H1 (cell line): ENCODE measurements at regions not wholly inside any gene's neighbourhood (a gene's known extent, or its start where the extent isn't known, plus 50 kb on each side); places are given as distances from the start of the nearest gene placed in this dataset.

Experiments
- CTCF ChIA-PET: fragments of 300-600 bp; sonication (Branson Sonifier 250); formaldehyde crosslinking; loops from one replicate; lab custom pipeline; 2021; ENCODE audit not compliant: partially characterized antibody; lab: Charles Lee
- POLR2A ChIA-PET: fragments of 300-600 bp; sonication (Branson Sonifier 250); formaldehyde crosslinking; loops from one replicate; lab custom pipeline; 2021; ENCODE audit warnings: inconsistent platforms; ENCODE audit not compliant: partially characterized antibody; lab: Charles Lee
- DNase-seq, 2 experiments: peaks; one replicate each; pipeline versions ENCODE4 v3.0.0 to v3.0.0-alpha.2; 2010 to 2022; ENCODE audit warnings: low spot score in 2 of 2, low read depth in 1 of 2, mixed read lengths in 1 of 2
- FAIRE-seq: peaks from 2 replicates; lab custom pipeline; 2011; peaks lifted over from hg19 to GRCh38; lab: Jason Lieb, UNC
- H2AFZ ChIP-seq: 2 replicates; pipeline ENCODE4 v1.8.1; 2012; ENCODE audit warnings: low read length, inconsistent platforms
- H2AK5ac ChIP-seq: 2 replicates; pipeline ENCODE4 v1.6.1; 2013; ENCODE audit warnings: low read depth, low read length
- H2BK120ac ChIP-seq: replicated peaks from 2 replicates; pipeline ENCODE3; 2013; ENCODE audit warnings: low read depth, low read length, inconsistent platforms
- H2BK12ac ChIP-seq: 2 replicates; pipeline ENCODE4 v1.6.1; 2013; ENCODE audit warnings: low read depth, low read length
- H2BK15ac ChIP-seq: 2 replicates; pipeline ENCODE4 v1.6.1; 2013; ENCODE audit warnings: low read length
- H2BK20ac ChIP-seq: 2 replicates; pipeline ENCODE4 v1.6.1; 2013; ENCODE audit warnings: low read length
- H2BK5ac ChIP-seq: 2 replicates; pipeline ENCODE4 v1.6.1; 2013; ENCODE audit warnings: low read depth, low read length
- H3K14ac ChIP-seq: 2 replicates; pipeline ENCODE4 v1.6.1; 2013; ENCODE audit warnings: inconsistent platforms; ENCODE audit not compliant: insufficient read length
- H3K18ac ChIP-seq: 2 replicates; pipeline ENCODE4 v1.6.1; 2013; ENCODE audit warnings: low read length; ENCODE audit errors: extremely low read depth
- H3K23ac ChIP-seq: 2 replicates; pipeline ENCODE4 v1.6.1; 2013; ENCODE audit warnings: inconsistent platforms; ENCODE audit not compliant: insufficient read length
- H3K23me2 ChIP-seq: 2 replicates; pipeline ENCODE4 v1.6.1; 2013; ENCODE audit warnings: low read depth, low read length
- H3K27ac ChIP-seq: 2 replicates; pipeline ENCODE4 v1.6.1; 2011; ENCODE audit warnings: low read depth, low read length, inconsistent platforms
- H3K27me3 ChIP-seq, 4 experiments: replicated peaks in 1 of 4; 1 replicate in 1 of 4; 2 replicates in 3 of 4; pipeline versions ENCODE4 v1.6.1 to v1.8.1; 2011 to 2013; ENCODE audit warnings: low read length in 3 of 4, mild to moderate bottlenecking in 3 of 4, inconsistent platforms in 2 of 4, mixed read lengths in 2 of 4, moderate library complexity in 1 of 4; ENCODE audit not compliant: control insufficient read depth in 3 of 4, insufficient read depth in 3 of 4; ENCODE audit errors: extremely low read depth in 1 of 4
- H3K36me3 ChIP-seq, 4 experiments: 2 replicates each; pipeline versions ENCODE4 v1.6.1 to v1.8.1; 2011 to 2013; ENCODE audit warnings: mild to moderate bottlenecking in 4 of 4, low read length in 3 of 4, moderate library complexity in 2 of 4, control low read depth in 1 of 4, inconsistent platforms in 1 of 4; ENCODE audit not compliant: insufficient read depth in 4 of 4, control insufficient read depth in 2 of 4
- H3K4ac ChIP-seq: replicated peaks from 2 replicates; pipeline ENCODE3; 2013; ENCODE audit warnings: low read length, low read depth, mixed read lengths, inconsistent platforms; ENCODE audit not compliant: insufficient read length
- H3K4me1 ChIP-seq, 4 experiments: replicated peaks in 1 of 4; 1 replicate in 1 of 4; 2 replicates in 3 of 4; pipeline versions ENCODE4 v1.6.1 to v1.8.1; 2011 to 2013; ENCODE audit warnings: low read length in 3 of 4, inconsistent platforms in 2 of 4, mixed read lengths in 1 of 4; ENCODE audit not compliant: insufficient read depth in 4 of 4, control insufficient read depth in 3 of 4
- H3K4me2 ChIP-seq, 2 experiments: 2 replicates each; pipeline versions ENCODE4 v1.6.1 to v1.8.1; 2011 to 2013; ENCODE audit warnings: low read depth in 2 of 2, low read length in 2 of 2, control low read depth in 1 of 2, inconsistent platforms in 1 of 2, mild to moderate bottlenecking in 1 of 2; ENCODE audit not compliant: insufficient read depth in 1 of 2
- H3K4me3 ChIP-seq, 4 experiments: fragments of 200-600, 300-600 bp in 1 of 4; sonication (generic), shearing (Covaris generic), sonication (Bioruptor Twin) in 1 of 4; 2 replicates each; pipeline versions ENCODE4 v1.5.1 to v1.8.1; 2011 to 2016; ENCODE audit warnings: low read length in 4 of 4, low read depth in 3 of 4, control low read depth in 2 of 4, inconsistent platforms in 2 of 4, mild to moderate bottlenecking in 2 of 4, mixed read lengths in 1 of 4, moderate library complexity in 1 of 4; ENCODE audit not compliant: insufficient read depth in 2 of 4; ENCODE audit errors: extremely low read depth in 1 of 4
- H3K56ac ChIP-seq: replicated peaks from 2 replicates; pipeline ENCODE3; 2013; ENCODE audit warnings: low read depth, mild to moderate bottlenecking, mixed read lengths, low read length, inconsistent platforms; ENCODE audit not compliant: insufficient read length
- H3K79me1 ChIP-seq: 2 replicates; pipeline ENCODE4 v1.6.1; 2013; ENCODE audit warnings: low read depth, low read length, control low read depth
- H3K79me2 ChIP-seq, 2 experiments: 2 replicates each; pipeline versions ENCODE4 v1.6.1 to v1.8.1; 2012 to 2013; ENCODE audit warnings: low read length in 2 of 2, mild to moderate bottlenecking in 2 of 2, inconsistent platforms in 1 of 2; ENCODE audit not compliant: insufficient read depth in 2 of 2, control insufficient read depth in 1 of 2
- H3K9ac ChIP-seq, 4 experiments: replicated peaks in 1 of 4; 1 replicate in 1 of 4; 2 replicates in 3 of 4; pipeline versions ENCODE4 v1.6.1 to v1.8.1; 2011 to 2013; ENCODE audit warnings: low read depth in 3 of 4, low read length in 3 of 4, control low read depth in 2 of 4, mild to moderate bottlenecking in 2 of 4, moderate library complexity in 2 of 4, inconsistent platforms in 1 of 4; ENCODE audit errors: extremely low read depth in 1 of 4
- H3K9me3 ChIP-seq, 2 experiments: 2 replicates each; pipeline versions ENCODE4 v1.6.1 to v1.8.1; 2012 to 2013; ENCODE audit warnings: mild to moderate bottlenecking in 2 of 2, moderate library complexity in 2 of 2, control low read depth in 1 of 2, inconsistent platforms in 1 of 2, low read depth in 1 of 2, low read length in 1 of 2, mixed read lengths in 1 of 2; ENCODE audit not compliant: insufficient read depth in 2 of 2
- H4K20me1 ChIP-seq, 2 experiments: replicated peaks in 1 of 2; 2 replicates each; pipeline versions ENCODE3 to v1.8.1; 2011 to 2013; ENCODE audit warnings: inconsistent platforms in 2 of 2, low read length in 2 of 2, mild to moderate bottlenecking in 1 of 2; ENCODE audit not compliant: insufficient read depth in 2 of 2, control insufficient read depth in 1 of 2
- H4K5ac ChIP-seq: 2 replicates; pipeline ENCODE4 v1.6.1; 2013; ENCODE audit warnings: low read length, low read depth, mixed read lengths, inconsistent platforms; ENCODE audit not compliant: insufficient read length
- H4K8ac ChIP-seq: 2 replicates; pipeline ENCODE4 v1.8.0; 2013; ENCODE audit warnings: mild to moderate bottlenecking, moderate library complexity, low read length, inconsistent platforms; ENCODE audit not compliant: insufficient read depth; ENCODE audit errors: extremely low read depth
- H4K91ac ChIP-seq: replicated peaks from 2 replicates; pipeline ENCODE3; 2013; ENCODE audit warnings: low read length, mixed read lengths, inconsistent platforms; ENCODE audit not compliant: insufficient read length
- CBX8 ChIP-seq: fragments of 300-800, 300-1000 bp; sonication (generic); IDR thresholded peaks from 2 replicates; pipeline ENCODE4 v1.7.1; 2016; ENCODE audit warnings: low read depth, low read length, borderline replicate concordance
- EGR1 ChIP-seq: IDR thresholded peaks from 2 replicates; pipeline ENCODE4 v1.6.1; 2011; ENCODE audit warnings: low read depth, low read length, borderline replicate concordance
- GTF2F1 ChIP-seq: IDR thresholded peaks from 2 replicates; pipeline ENCODE4 v1.6.1; 2012; ENCODE audit warnings: low read depth, low read length, improper control_type of control experiment, borderline replicate concordance
- KDM4A ChIP-seq: IDR thresholded peaks from one replicate; pipeline ENCODE4 v1.7.1; 2012; ENCODE audit warnings: low read depth, mild to moderate bottlenecking, moderate library complexity, low read length, inconsistent platforms; ENCODE audit not compliant: severe bottlenecking
- KDM5A ChIP-seq: fragments of 200-600 bp; IDR thresholded peaks from 2 replicates; pipeline ENCODE4 v1.7.1; 2012; ENCODE audit warnings: mild to moderate bottlenecking, low read length, inconsistent platforms, mixed read lengths
- POLR2A ChIP-seq, 2 experiments: IDR thresholded peaks; 1 replicate in 1 of 2; 2 replicates in 1 of 2; pipeline ENCODE4 v1.6.1; 2011; ENCODE audit warnings: low read depth in 2 of 2, low read length in 2 of 2, mild to moderate bottlenecking in 2 of 2; ENCODE audit errors: control extremely low read depth in 1 of 2
- SRF ChIP-seq: IDR thresholded peaks from 2 replicates; pipeline ENCODE4 v1.6.1; 2011; ENCODE audit warnings: mild to moderate bottlenecking, low read depth, low read length, moderate library complexity
- TAF1 ChIP-seq: IDR thresholded peaks from 2 replicates; pipeline ENCODE4 v1.6.1; 2011; ENCODE audit warnings: mild to moderate bottlenecking, low read depth, low read length
- TAF7 ChIP-seq: optimal IDR thresholded peaks from 2 replicates; pipeline ENCODE3; 2011; ENCODE audit warnings: low read depth, mild to moderate bottlenecking, inconsistent platforms, low read length, moderate library complexity, borderline replicate concordance
- TCF12 ChIP-seq: IDR thresholded peaks from 2 replicates; pipeline ENCODE4 v1.6.1; 2011; ENCODE audit warnings: low read depth, mild to moderate bottlenecking, low read length
- TEAD4 ChIP-seq: IDR thresholded peaks from 2 replicates; pipeline ENCODE4 v1.6.1; 2012; ENCODE audit warnings: low read depth, low read length, inconsistent platforms, mixed read lengths
- YY1 ChIP-seq: IDR thresholded peaks from 2 replicates; pipeline ENCODE4 v1.6.1; 2011; ENCODE audit warnings: low read depth, mild to moderate bottlenecking, low read length
- WGBS, 2 experiments: shearing (Covaris generic) in 1 of 2; methylation state at CpG; one replicate each; pipeline versions ENCODE4 v1.1.6 to v1.1.7; 2013 to 2015; ENCODE audit warnings: low lambda C conversion rate in 2 of 2, mixed read lengths in 2 of 2, inconsistent platforms in 1 of 2, low coverage in 1 of 2, missing lambda C conversion rate in 1 of 2; ENCODE audit not compliant: insufficient replicate concordance in 2 of 2, insufficient coverage in 1 of 2, insufficient read length in 1 of 2; ENCODE audit errors: extremely low coverage in 1 of 2, missing lambda C conversion rate in 1 of 2; 5-methylcytosine and 5-hydroxymethylcytosine counted together
- TF ChIP-seq, protein P1 (sequence below), 3 experiments: IDR thresholded peaks; 1 replicate in 2 of 3; 2 replicates in 1 of 3; pipeline versions ENCODE4 v1.5.1 to v1.6.1; 2011; ENCODE audit warnings: low read length in 3 of 3, mild to moderate bottlenecking in 3 of 3, inconsistent platforms in 2 of 3, low read depth in 1 of 3, moderate library complexity in 1 of 3; ENCODE audit not compliant: insufficient read depth in 1 of 3; ENCODE audit errors: control extremely low read depth in 1 of 3

DNA sequence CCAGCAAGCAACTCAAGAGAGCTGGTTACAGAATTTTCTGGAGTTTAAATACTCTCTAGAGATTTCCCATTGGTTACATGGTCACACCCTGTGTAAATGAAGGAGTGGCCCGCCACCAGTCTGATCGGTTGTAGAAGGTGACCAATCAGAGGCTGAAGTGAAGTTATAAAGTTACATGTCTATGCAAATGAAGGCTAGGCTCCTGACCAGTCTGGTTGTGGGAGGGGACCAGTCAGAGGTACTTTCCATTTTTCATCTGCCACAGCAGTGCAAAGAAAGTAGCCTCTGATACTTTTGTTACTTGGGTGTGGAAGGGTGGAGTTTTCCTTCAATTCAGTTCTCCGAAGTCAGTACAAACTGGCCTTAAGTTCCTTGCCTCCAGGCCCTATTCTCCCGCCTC, 273.7 kb downstream of the BARHL2 start:
- no peak overlapping the region for H2BK5ac ChIP-seq
- H3K23ac ChIP-seq: no peak overlapping the region
- no peak overlapping the region for H4K5ac ChIP-seq
- H3K4me2 ChIP-seq: no peak overlapping the region
- no peaks in the 10 kb centered on the region for H3K79me1 ChIP-seq
- H3K27me3 ChIP-seq: no peaks in the 10 kb centered on the region
- no peak overlapping the region for H3K18ac ChIP-seq
- H3K79me2 ChIP-seq: no peaks in the 10 kb centered on the region
- no peak overlapping the region for H3K27ac ChIP-seq
- ChIA-PET POLR2A (no interaction called here), CTCF (no interaction called here)
- no peak overlapping the region for H4K91ac ChIP-seq
- no peak overlapping the region for H2AK5ac ChIP-seq
- no peaks in the 10 kb centered on the region for H3K9me3 ChIP-seq
- no peaks in the 10 kb centered on the region for H4K20me1 ChIP-seq
- no peak overlapping the region for H3K9ac ChIP-seq
- H2AFZ ChIP-seq: no peak overlapping the region
- H2BK15ac ChIP-seq: no peak overlapping the region
- DNase-seq (no peak), FAIRE-seq (no peak)
- H2BK12ac ChIP-seq: no peak overlapping the region
- H2BK20ac ChIP-seq: no peak overlapping the region
- no peak overlapping the region for H3K4ac ChIP-seq
- H3K14ac ChIP-seq: no peak overlapping the region
- no peak overlapping the region for H3K4me3 ChIP-seq
- no peak overlapping the region for H2BK120ac ChIP-seq
- H3K23me2 ChIP-seq: no peaks in the 10 kb centered on the region
- H3K56ac ChIP-seq: no peak overlapping the region
- no peaks in the 10 kb centered on the region for H3K36me3 ChIP-seq
- H3K4me1 ChIP-seq: no peaks in the 10 kb centered on the region
- no peak overlapping the region for H4K8ac ChIP-seq
- 83% methylated on average over 4 of the region's 4 CpGs; no CpG with 5 or more reads in 1 of the 2 experiments for WGBS, 2 experiments
- TF ChIP-seq GTF2F1 (no peak), KDM5A (no peak), YY1 (no peak), KDM4A (no peak), CBX8 (no peak), SRF (no peak), TEAD4 (no peak), POLR2A (IDR thresholded peaks at IDR 0.05; ENCODE audit: control extremely low read depth in 1 of 2, low read depth in 2 of 2, low read length in 2 of 2) (no peak), TAF1 (no peak), TCF12 (no peak), EGR1 (no peak), TAF7 (no peak)
- TF ChIP-seq, protein P1, sequence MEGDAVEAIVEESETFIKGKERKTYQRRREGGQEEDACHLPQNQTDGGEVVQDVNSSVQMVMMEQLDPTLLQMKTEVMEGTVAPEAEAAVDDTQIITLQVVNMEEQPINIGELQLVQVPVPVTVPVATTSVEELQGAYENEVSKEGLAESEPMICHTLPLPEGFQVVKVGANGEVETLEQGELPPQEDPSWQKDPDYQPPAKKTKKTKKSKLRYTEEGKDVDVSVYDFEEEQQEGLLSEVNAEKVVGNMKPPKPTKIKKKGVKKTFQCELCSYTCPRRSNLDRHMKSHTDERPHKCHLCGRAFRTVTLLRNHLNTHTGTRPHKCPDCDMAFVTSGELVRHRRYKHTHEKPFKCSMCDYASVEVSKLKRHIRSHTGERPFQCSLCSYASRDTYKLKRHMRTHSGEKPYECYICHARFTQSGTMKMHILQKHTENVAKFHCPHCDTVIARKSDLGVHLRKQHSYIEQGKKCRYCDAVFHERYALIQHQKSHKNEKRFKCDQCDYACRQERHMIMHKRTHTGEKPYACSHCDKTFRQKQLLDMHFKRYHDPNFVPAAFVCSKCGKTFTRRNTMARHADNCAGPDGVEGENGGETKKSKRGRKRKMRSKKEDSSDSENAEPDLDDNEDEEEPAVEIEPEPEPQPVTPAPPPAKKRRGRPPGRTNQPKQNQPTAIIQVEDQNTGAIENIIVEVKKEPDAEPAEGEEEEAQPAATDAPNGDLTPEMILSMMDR (IDR thresholded peaks at IDR 0.05; ENCODE audit: control extremely low read depth in 1 of 3, insufficient read depth in 1 of 3, low read depth in 1 of 3, low read length in 3 of 3): no peak
